ENCODE measurements at regions not wholly inside any gene's neighbourhood (a gene's known extent, or its start where the extent isn't known, plus 50 kb on each side); places are given as distances from the start of the nearest gene placed in this dataset.
A peak's percentile ranks its signal among the peaks of the same experiment; 100 is the strongest.
"Not testable (repeated sequence)": the region's sequence is repeated elsewhere in the genome, so short reads cannot be mapped to it uniquely, and the experiment has no call there.

GRCh38 chr4:38294238-38294637, 334.0 kb downstream of the PTTG2 start:
- peaks cover 0 to 9% of the 10 kb centered on the region in 2 donors for H3K27me3 Mint-ChIP-seq
- ATAC-seq (no peak), DNase-seq (ENCODE audit: low spot score) (no peak)
- peaks cover 29% of the 10 kb centered on the region for H3K36me3 Mint-ChIP-seq
- H3K9me3 Mint-ChIP-seq = peaks cover 14% of the 10 kb centered on the region
- no peaks in the 10 kb centered on the region for H3K4me1 Mint-ChIP-seq (ENCODE audit: low read depth in 2 of 2)
- no peak overlapping the region for H3K4me3 Mint-ChIP-seq
- H3K27ac Mint-ChIP-seq = no peak overlapping the region

- DNase-seq (ENCODE audit: low spot score) (no peak), ATAC-seq (no peak)
- H3K4me1 Mint-ChIP-seq (ENCODE audit: low read depth in 2 of 2) = no peaks in the 10 kb centered on the region
- H3K4me3 Mint-ChIP-seq = no peak overlapping the region
- H3K9me3 Mint-ChIP-seq = peaks cover 20% of the 10 kb centered on the region
- H3K36me3 Mint-ChIP-seq = peaks cover 47% of the 10 kb centered on the region
- peaks cover 0 to 3% of the 10 kb centered on the region in 2 donors for H3K27me3 Mint-ChIP-seq
- no peak overlapping the region for H3K27ac Mint-ChIP-seq
These were observed 336.9 kb downstream of the PTTG2 start for GRCh38 chr4:38297061-38297460.

- H3K36me3 Mint-ChIP-seq = peaks cover 45% of the 10 kb centered on the region
- peaks cover 19% of the 10 kb centered on the region for H3K9me3 Mint-ChIP-seq
- DNase-seq (ENCODE audit: low spot score) (no peak), ATAC-seq (no peak)
- H3K4me3 Mint-ChIP-seq = no peak overlapping the region
- peaks cover 0 to 2% of the 10 kb centered on the region in 2 donors for H3K27me3 Mint-ChIP-seq
- H3K27ac Mint-ChIP-seq = peak overlapping the region; percentile 1 to 5
- H3K4me1 Mint-ChIP-seq (ENCODE audit: low read depth in 2 of 2) = no peaks in the 10 kb centered on the region
These were observed 338.9 kb downstream of the PTTG2 start for GRCh38 chr4:38298868-38299713.

GRCh38 chr4:38302910-38303309, 342.7 kb downstream of the PTTG2 start:
- peaks cover 22 to 25% of the 10 kb centered on the region in 2 donors for H3K4me1 Mint-ChIP-seq (ENCODE audit: low read depth in 2 of 2)
- H3K9me3 Mint-ChIP-seq = peaks cover 11% of the 10 kb centered on the region
- H3K4me3 Mint-ChIP-seq = no peak overlapping the region
- no peak for DNase-seq (ENCODE audit: low spot score)
- H3K36me3 Mint-ChIP-seq = peaks cover 37% of the 10 kb centered on the region
- no peak overlapping the region for H3K27ac Mint-ChIP-seq
- H3K27me3 Mint-ChIP-seq = no peaks in the 10 kb centered on the region
- ATAC-seq = no peak

- H3K36me3 Mint-ChIP-seq = peaks cover 28% of the 10 kb centered on the region
- peak overlapping the region; percentile 34 to 88 for H3K27ac Mint-ChIP-seq
- H3K4me1 Mint-ChIP-seq (ENCODE audit: low read depth in 2 of 2) = peaks cover 34 to 37% of the 10 kb centered on the region in 2 donors
- not testable (repeated sequence) for ATAC-seq; DNase-seq (ENCODE audit: low spot score); H3K4me3 Mint-ChIP-seq; H3K9me3 Mint-ChIP-seq; H3K27me3 Mint-ChIP-seq
These were observed 344.3 kb downstream of the PTTG2 start for GRCh38 chr4:38304460-38304859.

- Mint-ChIP-seq H3K4me3 (peak overlapping the region; percentile 87), H3K27ac (peak overlapping the region; percentile 88 to 91), H3K27me3 (no peaks in the 10 kb centered on the region), H3K36me3 (peaks cover 14% of the 10 kb centered on the region), H3K9me3 (peaks cover 2% of the 10 kb centered on the region), H3K4me1 (ENCODE audit: low read depth in 2 of 2) (peaks cover 56% of the 10 kb centered on the region in 2 donors)
- peak; percentile 80 for DNase-seq (ENCODE audit: low spot score)
- peak; percentile 75 to 81 for ATAC-seq
These were observed 346.4 kb downstream of the PTTG2 start for GRCh38 chr4:38306482-38307071.

- H3K9me3 Mint-ChIP-seq = peaks cover 4% of the 10 kb centered on the region
- no peaks in the 10 kb centered on the region for H3K27me3 Mint-ChIP-seq
- DNase-seq (ENCODE audit: low spot score) (no peak), ATAC-seq (peak; percentile 44)
- peak overlapping the region; percentile 88 to 91 for H3K27ac Mint-ChIP-seq
- peaks cover 65 to 74% of the 10 kb centered on the region in 2 donors for H3K4me1 Mint-ChIP-seq (ENCODE audit: low read depth in 2 of 2)
- peak overlapping the region; percentile 88 for H3K4me3 Mint-ChIP-seq
- H3K36me3 Mint-ChIP-seq = peaks cover 19% of the 10 kb centered on the region
These were observed 348.6 kb downstream of the PTTG2 start for GRCh38 chr4:38308728-38309311.

- H3K9me3 Mint-ChIP-seq = peaks cover 4% of the 10 kb centered on the region
These were observed 349.3 kb downstream of the PTTG2 start for GRCh38 chr4:38309471-38309870.

GRCh38 chr4:38310446-38311043, 350.3 kb downstream of the PTTG2 start:
- Mint-ChIP-seq H3K4me3 (peak overlapping the region; percentile 88), H3K9me3 (peaks cover 4% of the 10 kb centered on the region), H3K27me3 (no peaks in the 10 kb centered on the region), H3K36me3 (peaks cover 13% of the 10 kb centered on the region), H3K4me1 (ENCODE audit: low read depth in 2 of 2) (peaks cover 67 to 82% of the 10 kb centered on the region in 2 donors), H3K27ac (peak overlapping the region; percentile 88 to 91)
- ATAC-seq (peak; percentile 90 to 92), DNase-seq (ENCODE audit: low spot score) (peak; percentile 88)

More at GRCh38 chr4:38309471-38309870, 349.3 kb downstream of the PTTG2 start:
- Mint-ChIP-seq H3K36me3 (peaks cover 15% of the 10 kb centered on the region), H3K4me3 (peak overlapping the region; percentile 88), H3K27ac (peak overlapping the region; percentile 88 to 91), H3K4me1 (ENCODE audit: low read depth in 2 of 2) (peaks cover 70 to 81% of the 10 kb centered on the region in 2 donors), H3K27me3 (no peaks in the 10 kb centered on the region)
- ATAC-seq = no peak
- DNase-seq (ENCODE audit: low spot score) = no peak

- peak overlapping the region; percentile 88 to 91 for H3K27ac Mint-ChIP-seq
- H3K4me3 Mint-ChIP-seq = peak overlapping the region; percentile 88
- peaks cover 4% of the 10 kb centered on the region for H3K9me3 Mint-ChIP-seq
- DNase-seq (ENCODE audit: low spot score) (no peak), ATAC-seq (no peak)
- H3K27me3 Mint-ChIP-seq = no peaks in the 10 kb centered on the region
- peaks cover 13% of the 10 kb centered on the region for H3K36me3 Mint-ChIP-seq
- H3K4me1 Mint-ChIP-seq (ENCODE audit: low read depth in 2 of 2) = peaks cover 57 to 72% of the 10 kb centered on the region in 2 donors
These were observed 351.4 kb downstream of the PTTG2 start for GRCh38 chr4:38311495-38312126.

GRCh38 chr4:38313175-38313574, 350.8 kb upstream of the KLF3 start:
- Mint-ChIP-seq H3K4me1 (ENCODE audit: low read depth in 2 of 2) (peaks cover 52 to 68% of the 10 kb centered on the region in 2 donors), H3K4me3 (no peak overlapping the region), H3K9me3 (peaks cover 4% of the 10 kb centered on the region), H3K27me3 (no peaks in the 10 kb centered on the region), H3K36me3 (peaks cover 13% of the 10 kb centered on the region), H3K27ac (peak overlapping the region in 1 of 2 donors; percentile 8)
- DNase-seq (ENCODE audit: low spot score) (no peak), ATAC-seq (no peak)

GRCh38 chr4:38313999-38314561, 349.9 kb upstream of the KLF3 start:
- no peak for ATAC-seq
- Mint-ChIP-seq H3K27ac (peak overlapping the region; percentile 38 to 47), H3K36me3 (peaks cover 13% of the 10 kb centered on the region), H3K9me3 (peaks cover 4% of the 10 kb centered on the region), H3K4me1 (ENCODE audit: low read depth in 2 of 2) (peaks cover 50 to 65% of the 10 kb centered on the region in 2 donors), H3K27me3 (no peaks in the 10 kb centered on the region), H3K4me3 (no peak overlapping the region)
- DNase-seq (ENCODE audit: low spot score) = no peak

- peaks cover 50 to 65% of the 10 kb centered on the region in 2 donors for H3K4me1 Mint-ChIP-seq (ENCODE audit: low read depth in 2 of 2)
- peaks cover 4% of the 10 kb centered on the region for H3K9me3 Mint-ChIP-seq
- no peak overlapping the region for H3K4me3 Mint-ChIP-seq
- H3K27ac Mint-ChIP-seq = peak overlapping the region; percentile 12 to 47
- H3K36me3 Mint-ChIP-seq = peaks cover 13% of the 10 kb centered on the region
- DNase-seq (ENCODE audit: low spot score) (no peak), ATAC-seq (no peak)
- no peaks in the 10 kb centered on the region for H3K27me3 Mint-ChIP-seq
These were observed 349.3 kb upstream of the KLF3 start for GRCh38 chr4:38314663-38315062.
